Amygdala (tissue), 56 donors: ENCODE measurements at regions not wholly inside any gene's neighbourhood (a gene's known extent, or its start where the extent isn't known, plus 50 kb on each side); places are given as distances from the start of the nearest gene placed in this dataset.
"Not testable (repeated sequence)": the region's sequence is repeated elsewhere in the genome, so short reads cannot be mapped to it uniquely, and the experiment has no call there.

Experiments used
- DNase-seq, 56 donors: peaks; one replicate each; lab custom pipeline; 2025; lab: John Stamatoyannopoulos, UW

DNA sequence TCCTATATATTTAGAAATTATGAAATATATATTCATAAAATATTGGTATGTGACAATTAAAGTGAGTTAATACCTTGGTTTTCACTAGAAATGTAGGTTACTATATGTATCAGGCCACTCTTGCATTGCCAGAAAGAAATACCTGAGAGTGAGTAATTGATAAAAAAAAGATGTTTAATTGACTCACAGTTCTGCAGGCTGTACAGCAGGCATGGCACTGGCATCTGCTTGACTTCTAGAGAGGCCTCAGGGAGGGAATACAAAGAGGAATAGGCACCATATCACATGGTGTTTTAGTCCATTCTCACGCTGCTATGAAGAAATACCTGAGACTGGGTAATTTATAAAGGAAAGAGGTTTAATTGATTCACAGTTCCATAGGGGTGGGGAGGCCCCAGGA lies 1560.6 kb downstream of the STIM2 start:
- DNase-seq: no peak

GRCh38 chr4:28426251-28426650 lies 1565.6 kb downstream of the STIM2 start:
- DNase-seq: no peak

DNA sequence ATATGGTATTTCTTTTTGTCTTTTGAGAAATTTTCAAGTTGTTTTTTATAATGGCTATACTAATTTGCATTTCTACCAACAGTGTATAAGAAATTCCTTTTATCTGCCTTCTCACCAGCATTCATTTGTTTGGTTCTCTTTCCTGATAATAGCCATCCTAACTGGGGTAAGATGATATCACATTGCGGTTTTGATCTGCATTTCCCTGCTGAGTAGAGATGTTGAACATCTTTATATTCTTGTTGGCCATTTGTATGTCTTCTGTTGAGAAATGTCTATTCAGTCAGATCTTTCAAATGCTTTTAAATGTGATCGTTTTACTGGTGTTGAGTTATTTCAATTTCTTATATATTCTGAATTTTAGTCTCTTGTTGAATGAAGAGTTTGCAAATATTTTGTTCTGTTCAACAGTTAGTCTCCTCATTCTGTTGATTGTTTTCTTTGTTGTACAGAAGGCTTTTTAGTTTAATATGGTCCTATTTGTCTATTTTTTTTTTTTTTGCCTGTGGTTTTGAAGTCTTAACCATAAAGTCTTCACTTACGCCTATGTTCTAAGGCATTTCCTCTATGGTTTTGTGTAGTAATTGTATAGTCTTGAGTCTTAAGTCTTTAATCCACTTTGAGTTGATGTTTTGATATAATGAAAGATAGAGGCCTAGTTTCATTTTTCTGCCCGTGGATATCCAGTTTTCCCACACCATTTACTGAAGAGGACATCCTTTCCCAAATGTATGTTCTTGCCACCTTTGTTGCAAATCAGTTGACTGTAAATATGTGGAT lies 1566.9 kb downstream of the STIM2 start:
- no peak for DNase-seq

DNA sequence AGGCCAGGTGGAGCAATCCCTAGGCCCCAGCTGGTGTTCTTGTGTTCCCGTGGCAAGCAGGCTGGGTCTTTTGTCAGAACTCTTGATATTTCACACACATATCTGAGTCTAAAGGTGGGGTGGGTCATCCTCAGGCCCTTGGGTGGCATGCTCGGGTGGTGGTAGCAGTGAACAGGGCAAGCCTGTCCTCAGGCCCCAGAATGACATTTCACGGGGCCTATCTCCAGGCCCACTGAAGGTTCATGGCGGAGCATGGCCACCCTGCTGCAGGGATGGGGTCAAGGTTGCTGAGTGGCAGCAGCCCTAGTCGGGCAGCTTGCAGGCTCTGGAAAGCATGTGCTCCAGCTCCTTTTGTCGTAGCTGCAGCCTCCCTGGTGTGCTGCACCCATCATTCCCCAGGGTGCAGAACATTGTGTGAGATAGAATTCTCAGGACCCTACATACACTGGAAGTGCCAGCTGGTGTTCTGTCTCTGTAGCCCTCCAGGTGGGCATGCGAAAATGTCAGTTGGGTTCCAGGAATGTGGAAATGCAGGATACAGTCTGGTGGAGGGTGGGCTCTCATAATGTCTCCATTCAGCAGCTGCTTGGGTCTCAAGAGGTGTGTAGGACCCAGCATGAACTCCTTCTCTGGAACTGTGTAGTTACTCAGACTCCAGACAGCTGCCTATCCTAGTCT lies 1571.8 kb downstream of the STIM2 start:
- DNase-seq: no peak

DNA sequence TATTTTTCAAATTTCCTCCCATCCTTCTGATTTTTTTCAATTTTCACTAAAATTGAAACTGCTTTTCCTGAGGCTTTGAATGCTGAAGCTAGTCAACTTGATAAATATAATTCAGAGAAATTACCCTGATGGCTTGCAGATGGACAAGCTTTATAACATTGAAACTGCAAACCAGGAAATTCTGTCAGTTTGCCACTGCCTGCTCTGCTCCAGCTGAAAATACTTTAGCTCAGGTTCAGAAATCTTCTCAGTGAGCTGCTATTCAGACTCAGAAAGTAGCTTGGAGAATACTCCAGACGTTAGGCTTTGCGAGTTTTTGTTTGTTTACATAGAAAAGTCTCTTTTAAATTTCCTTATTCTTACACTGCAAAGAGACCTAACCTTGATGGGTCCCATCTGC lies 1574.7 kb downstream of the STIM2 start:
- no peak for DNase-seq

GRCh38 chr4:28436191-28437080 lies 1575.8 kb downstream of the STIM2 start:
- no peak for DNase-seq

DNA sequence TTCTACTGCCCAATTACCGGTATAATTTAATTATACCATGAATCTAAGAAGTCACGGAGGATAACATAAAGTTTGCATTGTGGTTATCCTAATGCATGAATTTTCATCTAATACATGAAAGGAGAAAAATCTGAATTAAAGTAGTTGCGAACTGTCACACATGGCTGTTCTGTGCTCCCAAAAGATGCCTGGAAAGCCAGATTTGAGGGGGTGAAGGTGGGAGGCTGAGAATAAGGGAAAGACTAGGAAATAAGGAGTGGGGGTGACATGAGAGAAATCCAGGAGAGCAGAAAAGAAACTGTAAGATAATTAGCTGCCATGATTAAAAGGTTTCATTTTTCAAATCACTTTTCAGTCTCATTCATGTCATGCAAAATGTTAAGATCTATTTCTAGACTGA lies 1582.7 kb downstream of the STIM2 start:
- peak in 4 of 56 donors; percentile 0 to 6 (median 3) for DNase-seq

- peak in 4 of 56 donors; percentile 0 to 9 (median 2) for DNase-seq
Measured at GRCh38 chr4:28443801-28444412, 1583.3 kb downstream of the STIM2 start.

GRCh38 chr4:28444886-28445496 lies 1584.3 kb downstream of the STIM2 start:
- DNase-seq: no peak

DNA sequence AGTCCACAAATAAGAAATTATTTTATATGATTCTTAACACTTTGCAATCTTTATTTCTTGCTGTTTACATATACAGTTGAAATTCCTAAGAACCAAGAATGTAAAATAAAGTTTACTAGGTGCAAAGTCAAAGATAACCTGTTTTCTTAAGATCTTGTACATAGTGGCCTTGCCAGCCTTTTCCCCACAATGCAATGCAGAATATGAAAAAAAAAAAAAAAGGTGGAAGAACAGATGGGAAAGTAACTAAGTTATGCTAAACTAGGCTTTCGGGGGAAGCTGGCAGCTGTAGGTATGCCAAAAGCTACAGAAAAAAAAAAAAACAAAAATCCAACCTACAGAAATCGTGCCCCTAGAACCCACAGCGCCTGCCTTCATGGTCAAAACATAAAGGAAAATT lies 1588.4 kb downstream of the STIM2 start:
- no peak for DNase-seq

- no peak for DNase-seq
Measured at GRCh38 chr4:28451346-28451745, 1590.7 kb downstream of the STIM2 start.

DNA sequence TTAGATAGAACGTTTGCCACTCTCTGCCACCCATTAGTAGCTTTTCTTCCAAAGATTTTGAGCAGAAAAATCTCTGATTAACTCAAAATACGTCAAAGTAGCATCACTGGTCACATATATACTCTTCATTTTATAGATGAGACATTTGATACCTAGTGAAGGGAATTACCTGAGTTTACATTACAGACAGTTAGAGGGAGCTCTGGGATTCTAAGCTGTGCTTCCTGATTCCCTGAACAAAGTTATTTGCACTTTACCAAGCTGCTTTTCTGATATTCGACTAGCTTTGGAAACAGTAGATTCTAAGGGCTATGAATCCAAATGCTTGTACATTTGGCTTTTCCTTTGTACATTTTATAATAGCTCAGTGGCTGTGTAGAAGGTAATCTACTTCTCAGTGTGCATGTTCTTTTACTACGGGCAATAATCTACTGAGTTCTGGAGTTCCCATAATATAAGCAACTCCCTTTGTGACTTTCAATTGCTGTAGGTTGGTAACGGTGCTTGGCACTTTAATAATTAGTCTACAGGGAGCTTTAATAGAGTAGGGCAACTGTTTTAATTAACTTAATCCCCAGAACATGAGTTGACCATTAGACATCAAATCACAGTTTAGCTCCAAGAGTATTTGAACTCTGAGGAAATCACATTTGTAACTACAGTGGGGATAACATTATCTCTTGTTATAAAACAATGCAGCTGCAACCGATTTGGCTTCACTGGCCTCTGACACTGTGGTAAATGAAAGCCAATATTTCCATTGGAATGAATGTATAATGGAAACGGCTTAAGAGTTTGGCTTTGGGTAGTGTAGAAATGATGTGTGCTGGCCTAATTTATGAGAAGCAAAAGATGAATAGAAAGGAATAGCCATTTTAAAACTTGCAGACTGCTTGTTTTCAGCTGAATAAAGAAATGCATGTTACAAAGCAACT lies 1602.4 kb downstream of the STIM2 start:
- DNase-seq: no peak

GRCh38 chr4:28464823-28465222 lies 1604.2 kb downstream of the STIM2 start:
- no peak for DNase-seq

GRCh38 chr4:28466886-28467285 lies 1606.2 kb downstream of the STIM2 start:
- DNase-seq: not testable (repeated sequence)

DNA sequence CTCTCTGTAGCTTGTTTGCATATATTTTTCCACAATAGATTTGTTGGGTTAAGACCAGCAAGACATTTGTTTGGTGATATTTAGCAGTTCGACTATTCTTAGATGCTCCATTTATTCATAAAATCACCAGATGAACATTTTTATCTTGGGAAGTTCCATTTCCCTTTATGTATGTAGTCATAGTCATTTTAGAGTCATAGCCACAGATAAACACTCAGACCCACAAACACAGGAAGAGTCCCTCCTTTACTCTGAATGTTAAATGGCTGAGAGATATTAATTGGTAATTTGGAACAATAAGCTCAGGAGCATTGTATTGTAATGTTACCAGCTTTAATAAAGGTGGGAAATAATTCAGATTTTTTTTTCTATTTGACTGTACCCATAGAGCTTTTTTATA lies 1608.7 kb downstream of the STIM2 start:
- DNase-seq: no peak

DNA sequence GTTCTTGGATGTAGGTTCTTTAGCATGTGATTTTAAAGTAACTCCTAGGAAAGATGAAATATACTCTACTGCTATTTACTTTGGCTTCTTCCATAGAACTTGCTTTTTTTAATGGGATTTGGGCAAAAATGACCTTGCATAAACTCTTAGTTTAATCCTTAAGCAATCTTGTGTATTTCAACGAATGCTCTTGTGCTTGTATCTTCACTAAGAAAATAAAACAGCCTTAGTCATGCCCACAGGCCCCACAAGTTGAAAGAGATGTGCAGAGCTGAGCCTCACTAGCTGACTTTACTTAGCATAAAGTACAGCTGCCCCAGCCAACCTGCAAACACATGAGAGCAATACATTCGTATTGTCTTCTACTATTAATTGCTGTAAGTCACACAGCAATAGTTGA lies 1609.2 kb downstream of the STIM2 start:
- no peak for DNase-seq

GRCh38 chr4:28475381-28475780 lies 1614.7 kb downstream of the STIM2 start:
- no peak for DNase-seq

- no peak for DNase-seq
Measured at GRCh38 chr4:28479666-28480065, 1619.0 kb downstream of the STIM2 start.

GRCh38 chr4:28481565-28481964 lies 1620.9 kb downstream of the STIM2 start:
- DNase-seq: no peak
